22Rv1 (cell line): ENCODE measurements at regions not wholly inside any gene's neighbourhood (a gene's known extent, or its start where the extent isn't known, plus 50 kb on each side); places are given as distances from the start of the nearest gene placed in this dataset.

ENCODE experiments used
- H3K27ac ChIP-seq: fragments of 450-650 bp; 2 replicates; pipeline ENCODE4 v1.5.1; 2017
- ZFX ChIP-seq: fragments of 450-650 bp; IDR thresholded peaks from 2 replicates; pipeline ENCODE4 v1.6.1; 2017; ENCODE audit warnings: antibody characterized with exemption, borderline replicate concordance
- TF ChIP-seq, protein P1 (sequence below): fragments of 450-650 bp; IDR thresholded peaks from 2 replicates; pipeline ENCODE4 v1.5.1; 2017; ENCODE audit warnings: mild to moderate bottlenecking

DNA sequence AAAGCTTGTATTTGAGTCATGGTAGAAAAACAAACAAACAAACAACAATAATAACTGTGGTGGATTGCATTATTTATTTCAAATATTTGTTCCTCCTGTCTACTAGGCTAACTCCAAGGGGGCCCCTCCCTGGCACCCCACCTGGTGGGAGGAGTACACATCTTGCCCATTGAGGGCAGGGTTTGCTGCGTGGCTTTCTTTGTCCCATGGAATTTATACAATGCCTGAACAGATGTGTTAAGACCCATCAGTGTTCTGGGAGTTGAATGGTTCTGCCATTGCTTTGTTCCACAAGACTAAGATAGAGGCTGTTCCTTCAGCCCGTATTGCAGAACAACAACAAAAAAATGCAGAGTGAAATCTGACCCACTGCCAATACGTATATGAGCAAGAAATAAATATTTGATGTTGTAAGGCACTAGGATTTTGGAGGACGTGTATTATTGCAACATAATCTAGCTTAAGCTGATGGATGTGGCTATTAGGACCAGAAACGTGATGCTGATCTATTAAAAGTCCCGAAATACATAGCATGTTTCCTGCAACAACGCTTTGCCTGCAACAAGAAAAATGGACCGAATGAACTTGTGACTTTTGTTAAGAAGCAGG, 119.1 kb upstream of the JCAD start:
- no peak overlapping the region for H3K27ac ChIP-seq
- TF ChIP-seq, protein P1, sequence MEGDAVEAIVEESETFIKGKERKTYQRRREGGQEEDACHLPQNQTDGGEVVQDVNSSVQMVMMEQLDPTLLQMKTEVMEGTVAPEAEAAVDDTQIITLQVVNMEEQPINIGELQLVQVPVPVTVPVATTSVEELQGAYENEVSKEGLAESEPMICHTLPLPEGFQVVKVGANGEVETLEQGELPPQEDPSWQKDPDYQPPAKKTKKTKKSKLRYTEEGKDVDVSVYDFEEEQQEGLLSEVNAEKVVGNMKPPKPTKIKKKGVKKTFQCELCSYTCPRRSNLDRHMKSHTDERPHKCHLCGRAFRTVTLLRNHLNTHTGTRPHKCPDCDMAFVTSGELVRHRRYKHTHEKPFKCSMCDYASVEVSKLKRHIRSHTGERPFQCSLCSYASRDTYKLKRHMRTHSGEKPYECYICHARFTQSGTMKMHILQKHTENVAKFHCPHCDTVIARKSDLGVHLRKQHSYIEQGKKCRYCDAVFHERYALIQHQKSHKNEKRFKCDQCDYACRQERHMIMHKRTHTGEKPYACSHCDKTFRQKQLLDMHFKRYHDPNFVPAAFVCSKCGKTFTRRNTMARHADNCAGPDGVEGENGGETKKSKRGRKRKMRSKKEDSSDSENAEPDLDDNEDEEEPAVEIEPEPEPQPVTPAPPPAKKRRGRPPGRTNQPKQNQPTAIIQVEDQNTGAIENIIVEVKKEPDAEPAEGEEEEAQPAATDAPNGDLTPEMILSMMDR = no peak
- TF ChIP-seq ZFX = no peak

DNA sequence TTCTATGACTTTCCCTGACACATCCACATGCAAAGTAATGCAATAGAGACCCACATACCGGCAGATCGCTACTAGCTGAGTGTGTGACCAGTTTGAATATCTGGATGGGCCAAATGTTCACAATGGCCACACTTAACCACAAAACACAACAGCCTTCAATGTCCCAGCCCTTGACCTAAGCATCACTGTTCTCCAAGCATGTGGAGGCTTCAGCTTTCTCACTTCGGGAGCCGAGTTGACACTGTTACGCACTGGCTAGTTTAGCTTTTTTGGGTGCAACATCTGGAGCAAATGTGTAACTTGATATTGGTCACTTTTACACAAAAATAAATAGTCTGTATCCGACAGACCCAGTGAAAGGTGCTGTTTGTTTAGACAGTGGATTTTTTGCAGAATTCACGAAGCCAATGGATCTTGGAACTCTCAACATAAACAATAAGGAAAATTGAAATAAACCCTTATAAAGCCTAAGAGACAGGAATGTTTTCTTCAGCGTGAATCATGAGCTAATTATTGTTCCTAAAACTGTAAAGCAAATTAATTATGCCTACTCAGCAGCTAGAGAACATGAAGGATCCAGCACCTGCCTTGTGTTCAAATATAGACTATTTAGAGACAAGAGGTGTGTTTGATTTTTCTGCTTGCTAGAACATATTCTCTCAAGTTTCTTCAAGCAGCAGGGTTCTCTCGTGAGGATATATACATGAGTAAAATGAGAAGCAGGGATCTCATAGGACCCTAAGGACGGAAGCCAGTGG, 117.6 kb upstream of the JCAD start:
- no peak for TF ChIP-seq ZFX
- TF ChIP-seq, protein P1 = no peak
- no peak overlapping the region for H3K27ac ChIP-seq

DNA sequence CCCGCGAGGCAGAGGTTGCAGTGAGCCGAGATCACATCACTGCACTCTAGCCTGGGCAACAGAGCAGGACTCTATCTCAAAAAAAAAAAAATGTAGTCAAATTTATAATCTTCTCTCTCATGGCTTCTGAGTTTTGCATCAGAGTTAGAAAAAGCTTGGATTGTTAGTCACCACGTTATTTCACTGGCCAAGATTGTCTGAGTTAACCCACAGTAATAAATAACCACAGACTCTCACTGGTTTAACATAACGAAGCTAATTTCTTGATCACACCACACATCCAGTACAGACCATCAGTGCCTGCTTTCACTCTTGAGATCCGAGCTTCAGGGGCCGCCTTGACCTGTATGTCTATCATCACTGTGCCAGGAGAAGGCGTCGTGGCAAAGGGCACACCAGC, 116.8 kb upstream of the JCAD start:
- TF ChIP-seq, protein P1 = no peak
- no peak for TF ChIP-seq ZFX
- no peak overlapping the region for H3K27ac ChIP-seq

DNA sequence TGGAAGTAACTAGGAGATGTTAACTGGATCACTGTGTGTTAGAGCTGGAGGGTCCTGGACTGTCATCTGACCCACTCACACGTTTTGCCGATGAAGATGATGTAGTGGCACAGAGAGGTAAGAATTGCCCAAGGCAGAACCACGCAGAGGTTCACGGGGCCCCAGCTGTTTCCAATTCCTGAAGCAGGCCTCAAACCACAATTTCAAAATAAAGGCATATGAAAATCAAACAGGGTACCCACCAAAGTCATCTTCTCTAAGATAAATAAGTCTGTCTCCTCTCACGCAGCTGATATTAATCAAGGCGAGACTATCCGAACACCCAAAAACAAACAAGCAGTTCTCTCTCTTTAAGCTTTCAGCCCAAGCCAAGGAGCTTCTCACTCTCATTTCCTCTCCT, 113.3 kb upstream of the JCAD start:
- no peak overlapping the region for H3K27ac ChIP-seq
- TF ChIP-seq, protein P1 = no peak
- no peak for TF ChIP-seq ZFX

DNA sequence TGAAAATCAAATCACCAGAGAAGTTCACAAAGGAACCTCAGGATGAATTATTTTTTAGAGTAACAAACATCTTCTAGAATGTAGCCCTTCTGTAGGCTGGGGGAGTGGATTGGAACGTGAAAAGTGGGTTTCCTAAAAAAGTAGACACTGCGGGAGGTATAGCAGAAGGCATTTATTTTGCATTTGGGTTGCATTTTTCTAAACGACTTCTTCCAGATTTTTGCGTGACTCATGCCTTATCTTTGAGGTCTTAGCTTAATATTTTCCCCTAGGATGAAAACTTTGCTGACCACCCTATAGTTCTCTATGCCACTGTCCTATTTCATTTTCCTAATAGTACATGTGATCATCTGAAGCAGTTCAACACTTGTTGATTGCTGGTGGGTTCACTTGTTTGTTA, 112.7 kb upstream of the JCAD start:
- TF ChIP-seq, protein P1 = no peak
- TF ChIP-seq ZFX = no peak
- H3K27ac ChIP-seq = no peak overlapping the region

DNA sequence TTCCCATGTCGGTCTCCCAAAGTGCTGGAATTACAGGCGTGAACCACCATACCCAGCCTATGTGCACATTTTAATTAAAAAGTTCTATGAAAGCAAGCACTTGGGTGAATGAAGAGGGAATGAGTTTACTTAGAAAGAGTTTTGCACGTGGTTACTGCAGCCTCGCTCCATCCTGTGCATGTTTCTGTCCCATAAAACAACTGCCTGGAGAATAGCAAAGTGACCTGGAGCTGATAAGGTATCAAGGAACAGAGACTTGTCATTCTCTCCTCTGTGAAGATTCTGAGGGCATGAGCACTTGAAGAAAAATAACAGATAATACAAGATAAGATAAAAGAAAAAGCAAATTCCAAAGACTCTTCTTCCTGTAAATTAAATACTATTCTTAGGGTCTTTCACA, 112.2 kb upstream of the JCAD start:
- H3K27ac ChIP-seq = no peak overlapping the region
- TF ChIP-seq, protein P1 = no peak
- TF ChIP-seq ZFX = no peak

DNA sequence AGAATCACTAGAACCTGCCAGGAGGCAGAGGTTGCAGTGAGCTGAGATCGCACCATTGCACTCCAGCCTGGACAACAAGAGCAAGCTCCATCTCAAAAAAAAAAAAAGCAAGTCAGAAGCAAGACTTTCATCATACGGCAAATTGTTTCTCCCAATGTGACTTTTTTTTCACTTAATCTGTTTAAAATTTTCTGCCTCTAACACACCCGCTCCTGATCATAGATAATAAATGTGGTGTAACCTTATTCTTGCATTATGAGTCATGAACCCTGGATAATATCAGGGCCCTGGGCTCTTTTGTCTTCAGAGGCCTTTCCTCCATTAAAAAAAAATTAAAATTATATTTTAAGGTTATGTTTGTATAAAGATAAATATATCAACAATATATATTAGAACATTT, 111.4 kb upstream of the JCAD start:
- no peak overlapping the region for H3K27ac ChIP-seq
- TF ChIP-seq, protein P1 = no peak
- no peak for TF ChIP-seq ZFX
